ENCODE measurements at regions not wholly inside any gene's neighbourhood (a gene's known extent, or its start where the extent isn't known, plus 50 kb on each side); places are given as distances from the start of the nearest gene placed in this dataset.
"Not testable (repeated sequence)": the region's sequence is repeated elsewhere in the genome, so short reads cannot be mapped to it uniquely, and the experiment has no call there.

DNA sequence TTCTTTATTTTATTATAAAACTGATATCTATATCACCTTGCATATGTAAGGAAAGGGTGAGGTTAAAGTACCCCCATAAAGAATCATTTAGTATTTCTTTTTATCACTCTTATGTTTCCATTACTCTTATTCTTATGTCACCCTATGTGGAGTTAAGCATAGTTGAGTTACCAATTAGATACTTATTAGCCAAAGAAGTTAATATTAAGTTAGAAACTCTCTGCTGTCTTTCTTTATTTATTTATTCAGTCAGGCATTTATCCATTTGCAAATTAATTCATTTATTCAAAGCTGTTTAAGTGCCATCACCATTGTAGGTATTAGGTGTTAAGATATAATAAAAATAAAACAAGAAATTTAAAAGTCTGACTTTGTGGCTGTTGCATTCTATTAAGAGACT is 1279.1 kb upstream of the CITED2 start:
- TF ChIP-seq, protein P1, sequence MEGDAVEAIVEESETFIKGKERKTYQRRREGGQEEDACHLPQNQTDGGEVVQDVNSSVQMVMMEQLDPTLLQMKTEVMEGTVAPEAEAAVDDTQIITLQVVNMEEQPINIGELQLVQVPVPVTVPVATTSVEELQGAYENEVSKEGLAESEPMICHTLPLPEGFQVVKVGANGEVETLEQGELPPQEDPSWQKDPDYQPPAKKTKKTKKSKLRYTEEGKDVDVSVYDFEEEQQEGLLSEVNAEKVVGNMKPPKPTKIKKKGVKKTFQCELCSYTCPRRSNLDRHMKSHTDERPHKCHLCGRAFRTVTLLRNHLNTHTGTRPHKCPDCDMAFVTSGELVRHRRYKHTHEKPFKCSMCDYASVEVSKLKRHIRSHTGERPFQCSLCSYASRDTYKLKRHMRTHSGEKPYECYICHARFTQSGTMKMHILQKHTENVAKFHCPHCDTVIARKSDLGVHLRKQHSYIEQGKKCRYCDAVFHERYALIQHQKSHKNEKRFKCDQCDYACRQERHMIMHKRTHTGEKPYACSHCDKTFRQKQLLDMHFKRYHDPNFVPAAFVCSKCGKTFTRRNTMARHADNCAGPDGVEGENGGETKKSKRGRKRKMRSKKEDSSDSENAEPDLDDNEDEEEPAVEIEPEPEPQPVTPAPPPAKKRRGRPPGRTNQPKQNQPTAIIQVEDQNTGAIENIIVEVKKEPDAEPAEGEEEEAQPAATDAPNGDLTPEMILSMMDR (IDR thresholded peaks at IDR 0.05; ENCODE audit: extremely low read depth, insufficient read depth, missing control alignments) = no peak
- no peak for DNase-seq (ENCODE audit: low spot score)
- in situ Hi-C loops (cut with MboI; ENCODE audit: low pct_unique_long_range_greater_than_20kb, low sequenced_read_pairs, unreplicated experiment) = no loop called here

DNA sequence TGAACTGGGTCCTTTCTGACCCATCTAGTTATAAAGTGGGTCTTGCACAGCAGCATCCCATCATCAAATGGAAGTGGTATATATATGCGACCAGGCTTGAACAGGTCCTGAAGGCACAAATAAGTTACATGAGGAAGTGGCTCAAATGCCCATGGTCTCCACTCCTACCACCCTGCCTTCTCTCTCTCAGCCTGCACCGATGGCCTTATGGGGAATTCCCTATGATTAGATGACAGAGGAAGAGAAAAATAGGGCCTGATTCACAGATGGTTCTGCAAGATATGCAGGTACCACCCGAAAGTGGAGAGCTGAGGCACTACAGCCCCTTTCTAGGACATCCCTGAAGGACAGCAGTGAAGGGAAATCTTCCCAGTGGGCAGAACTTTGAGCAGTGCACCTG is 1275.1 kb upstream of the CITED2 start:
- in situ Hi-C loops (cut with MboI; ENCODE audit: low pct_unique_long_range_greater_than_20kb, low sequenced_read_pairs, unreplicated experiment); DNase-seq (ENCODE audit: low spot score): not testable (repeated sequence)

DNA sequence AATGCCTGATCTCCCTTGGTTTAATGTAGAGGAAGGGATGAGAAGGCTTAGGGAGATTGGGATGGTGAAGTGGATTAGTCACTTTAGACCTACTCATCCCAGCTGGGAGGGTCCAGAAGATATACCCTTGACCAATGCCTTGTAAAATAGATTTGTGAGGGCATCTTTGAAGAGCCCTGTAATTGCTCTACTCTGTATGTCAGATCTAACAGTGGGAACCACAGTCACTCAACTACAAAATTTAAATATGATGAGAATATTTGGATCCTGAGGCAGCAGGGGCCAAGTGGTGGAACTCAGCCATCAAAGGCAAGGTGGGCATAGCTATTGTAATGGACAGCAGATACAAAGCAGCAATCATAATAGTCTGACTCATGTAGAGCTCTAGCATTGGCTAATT is 1272.9 kb upstream of the CITED2 start:
- in situ Hi-C loops (cut with MboI; ENCODE audit: low pct_unique_long_range_greater_than_20kb, low sequenced_read_pairs, unreplicated experiment); DNase-seq (ENCODE audit: low spot score): not testable (repeated sequence)

DNA sequence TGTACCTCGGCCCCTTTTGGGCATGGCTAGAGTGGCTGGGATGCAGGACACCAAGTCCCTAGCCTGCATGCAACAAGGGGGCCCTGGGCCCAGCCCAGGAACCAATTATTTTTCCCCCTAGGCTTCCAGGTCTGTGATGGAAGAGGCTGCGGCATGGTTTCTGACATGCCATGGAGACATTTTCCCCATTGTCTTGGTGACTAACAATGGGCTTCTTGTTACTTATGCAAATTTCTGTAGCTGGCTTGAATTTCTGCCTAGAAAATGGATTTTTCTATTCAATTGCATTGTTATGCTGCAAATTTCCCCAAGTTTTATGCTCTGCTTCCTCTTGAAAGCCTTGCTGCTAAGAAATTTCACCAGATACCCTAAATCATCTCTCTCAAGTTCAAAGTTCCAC is 1269.6 kb upstream of the CITED2 start:
- TF ChIP-seq, protein P1 (IDR thresholded peaks at IDR 0.05; ENCODE audit: extremely low read depth, insufficient read depth, missing control alignments) = no peak

DNA sequence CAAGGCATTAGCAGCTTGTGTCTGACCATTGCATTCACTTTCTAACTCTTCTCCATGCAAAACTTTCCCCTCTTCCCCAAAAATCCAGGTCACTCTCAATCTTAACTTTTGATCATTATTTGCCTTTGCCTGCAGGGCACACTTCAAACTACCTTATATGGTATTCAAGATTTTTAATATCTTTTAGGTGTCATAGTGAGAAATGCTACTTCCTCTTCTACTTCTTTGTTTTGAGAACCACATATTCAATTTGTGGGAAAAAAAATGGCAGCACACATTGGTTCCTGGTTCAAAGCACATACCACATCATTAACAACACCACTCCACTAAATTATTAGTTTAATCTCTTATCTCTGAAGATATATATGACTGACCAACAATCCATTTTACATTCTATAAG is 1267.0 kb upstream of the CITED2 start:
- in situ Hi-C loops (cut with MboI; ENCODE audit: low pct_unique_long_range_greater_than_20kb, low sequenced_read_pairs, unreplicated experiment) = no loop called here
- no peak for DNase-seq (ENCODE audit: low spot score)
- TF ChIP-seq, protein P1 (IDR thresholded peaks at IDR 0.05; ENCODE audit: extremely low read depth, insufficient read depth, missing control alignments) = no peak

More for the DNA sequence above, 1269.6 kb upstream of the CITED2 start:
- DNase-seq (ENCODE audit: low spot score) = no peak
- in situ Hi-C loops (cut with MboI; ENCODE audit: low pct_unique_long_range_greater_than_20kb, low sequenced_read_pairs, unreplicated experiment) = no loop called here

DNA sequence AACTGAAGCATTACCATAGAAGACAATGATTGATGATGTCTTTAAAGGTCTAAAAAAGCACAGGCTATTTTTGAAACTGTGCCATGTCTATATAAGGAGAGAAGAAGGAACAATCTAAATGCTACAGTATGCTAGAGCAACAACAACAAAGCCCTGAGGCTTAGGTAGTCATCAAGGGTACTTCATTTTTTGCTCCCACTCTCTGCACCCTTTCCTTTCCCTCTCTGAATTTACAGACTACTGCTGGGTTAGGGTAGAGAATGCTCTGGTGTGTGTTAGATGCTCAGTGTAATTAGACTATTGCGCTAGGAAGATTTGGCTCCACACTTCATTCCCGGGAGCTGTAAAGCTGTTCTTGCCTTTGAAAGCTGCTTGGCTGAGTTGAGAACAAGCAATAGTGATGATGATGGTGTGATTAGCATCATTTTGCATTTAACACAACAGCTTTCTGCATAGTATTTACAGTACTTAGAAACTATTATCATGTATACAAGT is 1262.5 kb upstream of the CITED2 start:
- DNase-seq (ENCODE audit: low spot score) = no peak
- TF ChIP-seq, protein P1 (IDR thresholded peaks at IDR 0.05; ENCODE audit: extremely low read depth, insufficient read depth, missing control alignments) = no peak
- in situ Hi-C loops (cut with MboI; ENCODE audit: low pct_unique_long_range_greater_than_20kb, low sequenced_read_pairs, unreplicated experiment) = no loop called here

DNA sequence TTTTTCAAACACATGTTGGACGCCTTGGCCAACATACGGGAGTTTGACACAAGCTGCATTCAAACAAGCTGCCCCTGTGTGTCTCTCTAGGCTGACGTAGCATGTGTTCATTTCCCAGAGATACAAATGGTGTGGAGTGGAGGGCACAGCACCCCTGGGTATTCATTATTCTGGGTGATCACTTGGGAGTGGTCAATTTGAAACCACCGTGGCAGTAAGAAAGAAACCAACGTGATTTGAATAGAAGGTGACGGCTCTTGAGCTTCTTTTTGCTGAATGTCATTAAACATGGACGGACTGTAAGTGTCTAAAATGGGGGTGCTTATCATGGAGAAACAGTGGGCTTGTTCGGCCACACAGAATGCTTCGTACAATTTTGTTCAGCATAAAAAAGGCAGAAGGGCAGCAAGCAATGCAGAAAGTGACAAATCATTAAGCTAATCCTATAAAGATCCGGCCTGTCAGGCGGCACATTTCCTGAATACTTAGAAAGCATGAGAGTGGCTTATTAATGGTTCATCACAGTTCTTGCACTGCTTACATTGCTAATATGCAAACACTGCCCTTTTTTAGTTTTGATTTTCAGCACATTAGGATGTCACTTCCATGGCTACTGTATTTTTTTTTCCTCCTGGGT is 1261.9 kb upstream of the CITED2 start:
- no peak for DNase-seq (ENCODE audit: low spot score)
- TF ChIP-seq, protein P1 (IDR thresholded peaks at IDR 0.05; ENCODE audit: extremely low read depth, insufficient read depth, missing control alignments) = no peak
- in situ Hi-C loops (cut with MboI; ENCODE audit: low pct_unique_long_range_greater_than_20kb, low sequenced_read_pairs, unreplicated experiment) = no loop called here

DNA sequence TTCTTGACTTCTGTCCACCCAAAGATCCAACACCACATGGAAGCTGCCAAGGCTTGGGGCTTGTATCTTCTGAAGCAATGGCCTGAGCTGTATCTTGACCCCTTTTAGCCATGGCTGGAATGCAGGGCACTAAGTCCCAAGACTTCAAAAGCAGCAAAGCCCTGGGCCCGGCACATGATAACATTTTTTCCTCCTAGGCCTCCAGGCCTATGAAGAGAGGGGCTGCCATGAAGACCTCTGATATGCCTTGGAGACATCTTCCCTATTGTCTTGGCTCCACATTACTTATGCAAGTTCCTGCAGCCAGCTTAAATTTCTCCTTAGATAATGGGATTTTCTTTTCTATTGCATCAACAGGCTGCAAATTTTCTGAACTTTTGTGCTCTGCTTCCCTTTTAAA is 1252.6 kb upstream of the CITED2 start:
- TF ChIP-seq, protein P1 (IDR thresholded peaks at IDR 0.05; ENCODE audit: extremely low read depth, insufficient read depth, missing control alignments) = no peak
- in situ Hi-C loops (cut with MboI; ENCODE audit: low pct_unique_long_range_greater_than_20kb, low sequenced_read_pairs, unreplicated experiment) = no loop called here
- DNase-seq (ENCODE audit: low spot score) = no peak
